ENCODE measurements at regions not wholly inside any gene's neighbourhood (a gene's known extent, or its start where the extent isn't known, plus 50 kb on each side); places are given as distances from the start of the nearest gene placed in this dataset.

GRCh38 chr13:85710545-85710944 is 88.7 kb downstream of the SLITRK6 start:
- Histone ChIP-seq H3K9me3 (ENCODE audit: control insufficient read depth, low read length) (no peaks in the 10 kb centered on the region), H3K27ac (ENCODE audit: insufficient read depth, low read length, poor library complexity, severe bottlenecking) (no peak overlapping the region)

GRCh38 chr13:85709721-85710120 is 89.5 kb downstream of the SLITRK6 start:
- Histone ChIP-seq H3K27ac (ENCODE audit: insufficient read depth, low read length, poor library complexity, severe bottlenecking) (no peak overlapping the region), H3K4me3 (ENCODE audit: insufficient read depth, low read depth, low read length, poor library complexity, severe bottlenecking) (no peak overlapping the region), H3K36me3 (ENCODE audit: control insufficient read depth, insufficient read depth, low read length) (no peaks in the 10 kb centered on the region), H3K9me3 (ENCODE audit: control insufficient read depth, low read length) (no peaks in the 10 kb centered on the region), H3K27me3 (replicated peaks; ENCODE audit: control insufficient read depth, insufficient read depth, low read length, poor library complexity, severe bottlenecking) (no peaks in the 10 kb centered on the region), H3K4me1 (ENCODE audit: control insufficient read depth, insufficient read depth, low read length, poor library complexity, severe bottlenecking) (no peaks in the 10 kb centered on the region)
- DNase-seq, result no peak

More at GRCh38 chr13:85710545-85710944, 88.7 kb downstream of the SLITRK6 start:
- no peaks in the 10 kb centered on the region for H3K4me1 ChIP-seq (ENCODE audit: control insufficient read depth, insufficient read depth, low read length, poor library complexity, severe bottlenecking)
- DNase-seq, result no peak
- no peaks in the 10 kb centered on the region for H3K36me3 ChIP-seq (ENCODE audit: control insufficient read depth, insufficient read depth, low read length)
- H3K4me3 ChIP-seq (ENCODE audit: insufficient read depth, low read depth, low read length, poor library complexity, severe bottlenecking), result no peak overlapping the region
- no peaks in the 10 kb centered on the region for H3K27me3 ChIP-seq (replicated peaks; ENCODE audit: control insufficient read depth, insufficient read depth, low read length, poor library complexity, severe bottlenecking)

GRCh38 chr13:85709072-85709471 is 90.1 kb downstream of the SLITRK6 start:
- no peak overlapping the region for H3K4me3 ChIP-seq (ENCODE audit: insufficient read depth, low read depth, low read length, poor library complexity, severe bottlenecking)
- DNase-seq, result no peak

GRCh38 chr13:85700906-85701305 is 98.3 kb downstream of the SLITRK6 start:
- H3K4me3 ChIP-seq (ENCODE audit: insufficient read depth, low read depth, low read length, poor library complexity, severe bottlenecking), result no peak overlapping the region
- DNase-seq, result no peak
- H3K27me3 ChIP-seq (replicated peaks; ENCODE audit: control insufficient read depth, insufficient read depth, low read length, poor library complexity, severe bottlenecking), result no peaks in the 10 kb centered on the region
- H3K9me3 ChIP-seq (ENCODE audit: control insufficient read depth, low read length), result no peaks in the 10 kb centered on the region
- no peak overlapping the region for H3K27ac ChIP-seq (ENCODE audit: insufficient read depth, low read length, poor library complexity, severe bottlenecking)
- no peaks in the 10 kb centered on the region for H3K36me3 ChIP-seq (ENCODE audit: control insufficient read depth, insufficient read depth, low read length)
- no peaks in the 10 kb centered on the region for H3K4me1 ChIP-seq (ENCODE audit: control insufficient read depth, insufficient read depth, low read length, poor library complexity, severe bottlenecking)

More at GRCh38 chr13:85709072-85709471, 90.1 kb downstream of the SLITRK6 start:
- Histone ChIP-seq H3K36me3 (ENCODE audit: control insufficient read depth, insufficient read depth, low read length) (no peaks in the 10 kb centered on the region), H3K27me3 (replicated peaks; ENCODE audit: control insufficient read depth, insufficient read depth, low read length, poor library complexity, severe bottlenecking) (no peaks in the 10 kb centered on the region), H3K9me3 (ENCODE audit: control insufficient read depth, low read length) (no peaks in the 10 kb centered on the region), H3K4me1 (ENCODE audit: control insufficient read depth, insufficient read depth, low read length, poor library complexity, severe bottlenecking) (no peaks in the 10 kb centered on the region), H3K27ac (ENCODE audit: insufficient read depth, low read length, poor library complexity, severe bottlenecking) (no peak overlapping the region)

GRCh38 chr13:85698256-85698655 is 101.0 kb downstream of the SLITRK6 start:
- no peaks in the 10 kb centered on the region for H3K4me1 ChIP-seq (ENCODE audit: control insufficient read depth, insufficient read depth, low read length, poor library complexity, severe bottlenecking)
- H3K9me3 ChIP-seq (ENCODE audit: control insufficient read depth, low read length), result no peaks in the 10 kb centered on the region
- H3K27ac ChIP-seq (ENCODE audit: insufficient read depth, low read length, poor library complexity, severe bottlenecking), result no peak overlapping the region
- H3K36me3 ChIP-seq (ENCODE audit: control insufficient read depth, insufficient read depth, low read length), result no peaks in the 10 kb centered on the region
- no peaks in the 10 kb centered on the region for H3K27me3 ChIP-seq (replicated peaks; ENCODE audit: control insufficient read depth, insufficient read depth, low read length, poor library complexity, severe bottlenecking)
- DNase-seq, result no peak
- H3K4me3 ChIP-seq (ENCODE audit: insufficient read depth, low read depth, low read length, poor library complexity, severe bottlenecking), result no peak overlapping the region

- Histone ChIP-seq H3K4me3 (ENCODE audit: insufficient read depth, low read depth, low read length, poor library complexity, severe bottlenecking) (no peak overlapping the region), H3K27ac (ENCODE audit: insufficient read depth, low read length, poor library complexity, severe bottlenecking) (no peak overlapping the region), H3K36me3 (ENCODE audit: control insufficient read depth, insufficient read depth, low read length) (no peaks in the 10 kb centered on the region), H3K4me1 (ENCODE audit: control insufficient read depth, insufficient read depth, low read length, poor library complexity, severe bottlenecking) (no peaks in the 10 kb centered on the region), H3K27me3 (replicated peaks; ENCODE audit: control insufficient read depth, insufficient read depth, low read length, poor library complexity, severe bottlenecking) (no peaks in the 10 kb centered on the region), H3K9me3 (ENCODE audit: control insufficient read depth, low read length) (no peaks in the 10 kb centered on the region)
- DNase-seq, result no peak
These were observed 104.2 kb downstream of the SLITRK6 start for GRCh38 chr13:85694992-85695391.

- no peaks in the 10 kb centered on the region for H3K36me3 ChIP-seq (ENCODE audit: control insufficient read depth, insufficient read depth, low read length)
- H3K27ac ChIP-seq (ENCODE audit: insufficient read depth, low read length, poor library complexity, severe bottlenecking), result no peak overlapping the region
- DNase-seq, result no peak
- no peak overlapping the region for H3K4me3 ChIP-seq (ENCODE audit: insufficient read depth, low read depth, low read length, poor library complexity, severe bottlenecking)
- no peaks in the 10 kb centered on the region for H3K4me1 ChIP-seq (ENCODE audit: control insufficient read depth, insufficient read depth, low read length, poor library complexity, severe bottlenecking)
- H3K27me3 ChIP-seq (replicated peaks; ENCODE audit: control insufficient read depth, insufficient read depth, low read length, poor library complexity, severe bottlenecking), result no peaks in the 10 kb centered on the region
- no peaks in the 10 kb centered on the region for H3K9me3 ChIP-seq (ENCODE audit: control insufficient read depth, low read length)
These were observed 105.2 kb downstream of the SLITRK6 start for GRCh38 chr13:85693889-85694511.

- no peak overlapping the region for H3K27ac ChIP-seq (ENCODE audit: insufficient read depth, low read length, poor library complexity, severe bottlenecking)
- no peaks in the 10 kb centered on the region for H3K4me1 ChIP-seq (ENCODE audit: control insufficient read depth, insufficient read depth, low read length, poor library complexity, severe bottlenecking)
- no peak overlapping the region for H3K4me3 ChIP-seq (ENCODE audit: insufficient read depth, low read depth, low read length, poor library complexity, severe bottlenecking)
- no peaks in the 10 kb centered on the region for H3K27me3 ChIP-seq (replicated peaks; ENCODE audit: control insufficient read depth, insufficient read depth, low read length, poor library complexity, severe bottlenecking)
- no peaks in the 10 kb centered on the region for H3K36me3 ChIP-seq (ENCODE audit: control insufficient read depth, insufficient read depth, low read length)
- DNase-seq, result no peak
- no peaks in the 10 kb centered on the region for H3K9me3 ChIP-seq (ENCODE audit: control insufficient read depth, low read length)
These were observed 108.9 kb downstream of the SLITRK6 start for GRCh38 chr13:85690368-85690767.

- no peaks in the 10 kb centered on the region for H3K27me3 ChIP-seq (replicated peaks; ENCODE audit: control insufficient read depth, insufficient read depth, low read length, poor library complexity, severe bottlenecking)
- H3K9me3 ChIP-seq (ENCODE audit: control insufficient read depth, low read length), result no peaks in the 10 kb centered on the region
- H3K4me3 ChIP-seq (ENCODE audit: insufficient read depth, low read depth, low read length, poor library complexity, severe bottlenecking), result no peak overlapping the region
- no peaks in the 10 kb centered on the region for H3K36me3 ChIP-seq (ENCODE audit: control insufficient read depth, insufficient read depth, low read length)
- H3K4me1 ChIP-seq (ENCODE audit: control insufficient read depth, insufficient read depth, low read length, poor library complexity, severe bottlenecking), result no peaks in the 10 kb centered on the region
- DNase-seq, result no peak
- no peak overlapping the region for H3K27ac ChIP-seq (ENCODE audit: insufficient read depth, low read length, poor library complexity, severe bottlenecking)
These were observed 113.8 kb downstream of the SLITRK6 start for GRCh38 chr13:85685436-85685835.

GRCh38 chr13:85675151-85675907 is 123.9 kb downstream of the SLITRK6 start:
- no peaks in the 10 kb centered on the region for H3K4me1 ChIP-seq (ENCODE audit: control insufficient read depth, insufficient read depth, low read length, poor library complexity, severe bottlenecking)
- H3K27me3 ChIP-seq (replicated peaks; ENCODE audit: control insufficient read depth, insufficient read depth, low read length, poor library complexity, severe bottlenecking), result no peaks in the 10 kb centered on the region
- DNase-seq, result no peak
- H3K27ac ChIP-seq (ENCODE audit: insufficient read depth, low read length, poor library complexity, severe bottlenecking), result no peak overlapping the region
- no peak overlapping the region for H3K4me3 ChIP-seq (ENCODE audit: insufficient read depth, low read depth, low read length, poor library complexity, severe bottlenecking)
- no peaks in the 10 kb centered on the region for H3K36me3 ChIP-seq (ENCODE audit: control insufficient read depth, insufficient read depth, low read length)
- H3K9me3 ChIP-seq (ENCODE audit: control insufficient read depth, low read length), result no peaks in the 10 kb centered on the region
